Inflammatory macrophage (primary cell): ENCODE measurements at regions not wholly inside any gene's neighbourhood (a gene's known extent, or its start where the extent isn't known, plus 50 kb on each side); places are given as distances from the start of the nearest gene placed in this dataset.
A peak's percentile ranks its signal among the peaks of the same experiment; 100 is the strongest.

Experiments used
- DNase-seq, 2 donors: peaks; one replicate each; pipeline ENCODE4 v3.0.0-alpha.2; 2020 to 2022

- DNase-seq = no peak
Observed at GRCh38 chr6:14863902-14864850, 381.7 kb upstream of the JARID2 start.

GRCh38 chr6:14865531-14866100, 380.3 kb upstream of the JARID2 start:
- peak; percentile 52 to 82 for DNase-seq

GRCh38 chr6:14867802-14868201, 378.1 kb upstream of the JARID2 start:
- DNase-seq = no peak

GRCh38 chr6:14871221-14871620, 374.6 kb upstream of the JARID2 start:
- no peak for DNase-seq

GRCh38 chr6:14873101-14873500, 372.8 kb upstream of the JARID2 start:
- peak in 1 of 2 donors; percentile 33 for DNase-seq

- no peak for DNase-seq
Observed at GRCh38 chr6:14873781-14874441, 372.0 kb upstream of the JARID2 start.

- no peak for DNase-seq
Observed at GRCh38 chr6:14874975-14875480, 370.8 kb upstream of the JARID2 start.

- peak in 1 of 2 donors; percentile 13 for DNase-seq
Observed at GRCh38 chr6:14875481-14876063, 370.3 kb upstream of the JARID2 start.

- peak; percentile 89 to 90 for DNase-seq
Observed at GRCh38 chr6:14876778-14877613, 368.9 kb upstream of the JARID2 start.

GRCh38 chr6:14877758-14878157, 368.1 kb upstream of the JARID2 start:
- DNase-seq = no peak

GRCh38 chr6:14880052-14880451, 365.8 kb upstream of the JARID2 start:
- no peak for DNase-seq

GRCh38 chr6:14880677-14881076, 365.2 kb upstream of the JARID2 start:
- no peak for DNase-seq

GRCh38 chr6:14881398-14881797, 364.5 kb upstream of the JARID2 start:
- peak; percentile 43 to 64 for DNase-seq

GRCh38 chr6:14882394-14883026, 363.4 kb upstream of the JARID2 start:
- DNase-seq = no peak

- peak; percentile 29 to 30 for DNase-seq
Observed at GRCh38 chr6:14883921-14884320, 361.9 kb upstream of the JARID2 start.

GRCh38 chr6:14885498-14885897, 360.4 kb upstream of the JARID2 start:
- DNase-seq = peak; percentile 76 to 90

GRCh38 chr6:14887181-14887580, 358.7 kb upstream of the JARID2 start:
- DNase-seq = no peak

GRCh38 chr6:14887986-14888574, 357.8 kb upstream of the JARID2 start:
- no peak for DNase-seq

GRCh38 chr6:14888575-14889000, 357.3 kb upstream of the JARID2 start:
- DNase-seq = peak; percentile 26 to 39

- no peak for DNase-seq
Observed at GRCh38 chr6:14889188-14889587, 356.7 kb upstream of the JARID2 start.
